ENCODE measurements at regions not wholly inside any gene's neighbourhood (a gene's known extent, or its start where the extent isn't known, plus 50 kb on each side); places are given as distances from the start of the nearest gene placed in this dataset.

DNA sequence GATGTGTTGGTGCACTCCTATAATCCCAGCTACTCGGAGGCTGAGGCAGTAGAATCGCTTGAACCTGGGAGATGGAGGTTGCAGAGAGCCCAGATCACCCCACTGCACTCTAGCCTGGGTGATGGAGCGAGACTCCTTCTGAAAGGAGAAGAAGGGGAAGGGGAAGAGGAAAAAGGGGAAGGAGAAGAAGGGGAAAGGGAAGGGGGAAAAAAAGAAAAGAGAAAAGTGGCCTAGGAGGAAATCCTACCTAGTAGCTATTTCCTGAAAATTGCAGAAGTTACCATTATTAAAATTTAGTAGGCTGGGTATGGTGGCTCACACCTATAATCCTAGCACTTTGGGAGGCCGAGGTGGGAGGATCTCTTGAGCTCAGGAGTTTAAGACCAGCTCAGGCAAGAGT, 67.4 kb downstream of the ARRDC3 start:
- Histone ChIP-seq H4K8ac (ENCODE audit: extremely low read depth, insufficient read depth, low read length) (no peak overlapping the region), H3K27ac (ENCODE audit: low read depth, low read length) (no peak overlapping the region), H3K4me2 (ENCODE audit: insufficient read depth in 1 of 2, low read depth in 2 of 2, low read length in 2 of 2) (no peak overlapping the region), H4K5ac (ENCODE audit: insufficient read length, low read depth, low read length) (no peak overlapping the region), H3K18ac (ENCODE audit: extremely low read depth, low read length) (no peak overlapping the region), H2AFZ (ENCODE audit: low read length) (no peak overlapping the region), H3K79me2 (ENCODE audit: control insufficient read depth in 1 of 2, insufficient read depth in 2 of 2, low read length in 2 of 2) (no peaks in the 10 kb centered on the region), H2BK20ac (ENCODE audit: low read length) (no peak overlapping the region), H3K4me1 (replicated peaks in 1 of 4; ENCODE audit: control insufficient read depth in 3 of 4, insufficient read depth in 4 of 4, low read length in 3 of 4) (peaks cover 0 to 8% (median 0%) of the 10 kb centered on the region in 4 experiments; a peak in 1 of 7 replicates), H4K91ac (replicated peaks; ENCODE audit: insufficient read length, low read length) (no peak overlapping the region), H3K27me3 (replicated peaks in 1 of 4; ENCODE audit: control insufficient read depth in 3 of 4, extremely low read depth in 1 of 4, insufficient read depth in 3 of 4, low read length in 3 of 4) (no peaks in the 10 kb centered on the region), H3K9ac (replicated peaks in 1 of 4; ENCODE audit: extremely low read depth in 1 of 4, low read depth in 3 of 4, low read length in 3 of 4) (no peak overlapping the region), H3K23ac (ENCODE audit: insufficient read length) (no peak overlapping the region), H2BK120ac (replicated peaks; ENCODE audit: low read depth, low read length) (no peak overlapping the region), H3K9me3 (ENCODE audit: insufficient read depth in 2 of 2, low read depth in 1 of 2, low read length in 1 of 2) (no peaks in the 10 kb centered on the region), H3K14ac (ENCODE audit: insufficient read length) (no peak overlapping the region), H2AK5ac (ENCODE audit: low read depth, low read length) (no peak overlapping the region), H3K36me3 (ENCODE audit: control insufficient read depth in 2 of 4, insufficient read depth in 4 of 4, low read length in 3 of 4) (no peaks in the 10 kb centered on the region), H3K4me3 (ENCODE audit: extremely low read depth in 1 of 4, insufficient read depth in 2 of 4, low read depth in 3 of 4, low read length in 4 of 4) (no peak overlapping the region), H3K4ac (replicated peaks; ENCODE audit: insufficient read length, low read depth, low read length) (no peak overlapping the region), H3K79me1 (ENCODE audit: low read depth, low read length) (no peaks in the 10 kb centered on the region), H2BK15ac (ENCODE audit: low read length) (no peak overlapping the region), H4K20me1 (replicated peaks in 1 of 2; ENCODE audit: control insufficient read depth in 1 of 2, insufficient read depth in 2 of 2, low read length in 2 of 2) (no peaks in the 10 kb centered on the region), H2BK5ac (ENCODE audit: low read depth, low read length) (no peak overlapping the region), H2BK12ac (ENCODE audit: low read depth, low read length) (no peak overlapping the region), H3K56ac (replicated peaks; ENCODE audit: insufficient read length, low read depth, low read length) (no peak overlapping the region), H3K23me2 (ENCODE audit: low read depth, low read length) (peaks cover 2% of the 10 kb centered on the region; the same call in 1 of the 2 replicates)
- CTCF ChIA-PET (ENCODE audit: partially characterized antibody), result interaction anchor here (0.7 to 9.4 kb wide), 5 partner anchors 13 to 450 kb away, joined by 3 to 59 read pairs (median 3); no protein-coding TSS in a partner anchor
- DNase-seq (ENCODE audit: low read depth in 1 of 2, low spot score in 2 of 2) (no peak), FAIRE-seq (no peak)
- POLR2A ChIA-PET (ENCODE audit: partially characterized antibody), result interaction anchor here (0.6 to 1.0 kb wide), 4 partner anchors 19 to 108 kb away, joined by 3 read pairs; no protein-coding TSS in a partner anchor
- 94% methylated on average over 4 of the region's 4 CpGs; no CpG with 5 or more reads in 1 of the 2 experiments for WGBS, 2 experiments (ENCODE audit: extremely low coverage in 1 of 2, insufficient coverage in 1 of 2, insufficient read length in 1 of 2, insufficient replicate concordance in 2 of 2, low coverage in 1 of 2, low lambda C conversion rate in 2 of 2, missing lambda C conversion rate in 1 of 2)
- TF ChIP-seq TBP (IDR thresholded peaks at IDR 0.05; ENCODE audit: low read depth, low read length) (no peak), SUZ12 (IDR thresholded peaks at IDR 0.05; ENCODE audit: low read length) (no peak), FOSL1 (IDR thresholded peaks at IDR 0.05; ENCODE audit: insufficient read depth, low read depth, low read length) (no peak), CBX8 (IDR thresholded peaks at IDR 0.05; ENCODE audit: borderline replicate concordance, low read depth, low read length) (no peak), CBX5 (IDR thresholded peaks at IDR 0.05; ENCODE audit: low read depth, low read length) (no peak), YY1 (IDR thresholded peaks at IDR 0.05; ENCODE audit: low read depth, low read length) (no peak), TEAD4 (IDR thresholded peaks at IDR 0.05; ENCODE audit: low read depth, low read length) (no peak), BRCA1 (IDR thresholded peaks at IDR 0.05; ENCODE audit: low read depth, low read length) (no peak), GABPA (IDR thresholded peaks at IDR 0.05; ENCODE audit: borderline replicate concordance, insufficient read depth, low read length) (no peak), KDM5A (IDR thresholded peaks at IDR 0.05; ENCODE audit: low read length) (no peak), BCL11A (IDR thresholded peaks at IDR 0.05; ENCODE audit: low read depth in 2 of 2, low read length in 2 of 2) (no peak)
- TF ChIP-seq, protein P1, sequence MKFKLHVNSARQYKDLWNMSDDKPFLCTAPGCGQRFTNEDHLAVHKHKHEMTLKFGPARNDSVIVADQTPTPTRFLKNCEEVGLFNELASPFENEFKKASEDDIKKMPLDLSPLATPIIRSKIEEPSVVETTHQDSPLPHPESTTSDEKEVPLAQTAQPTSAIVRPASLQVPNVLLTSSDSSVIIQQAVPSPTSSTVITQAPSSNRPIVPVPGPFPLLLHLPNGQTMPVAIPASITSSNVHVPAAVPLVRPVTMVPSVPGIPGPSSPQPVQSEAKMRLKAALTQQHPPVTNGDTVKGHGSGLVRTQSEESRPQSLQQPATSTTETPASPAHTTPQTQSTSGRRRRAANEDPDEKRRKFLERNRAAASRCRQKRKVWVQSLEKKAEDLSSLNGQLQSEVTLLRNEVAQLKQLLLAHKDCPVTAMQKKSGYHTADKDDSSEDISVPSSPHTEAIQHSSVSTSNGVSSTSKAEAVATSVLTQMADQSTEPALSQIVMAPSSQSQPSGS (IDR thresholded peaks at IDR 0.05; ENCODE audit: low read length), result no peak
- TF ChIP-seq, protein P2, sequence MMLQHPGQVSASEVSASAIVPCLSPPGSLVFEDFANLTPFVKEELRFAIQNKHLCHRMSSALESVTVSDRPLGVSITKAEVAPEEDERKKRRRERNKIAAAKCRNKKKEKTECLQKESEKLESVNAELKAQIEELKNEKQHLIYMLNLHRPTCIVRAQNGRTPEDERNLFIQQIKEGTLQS (IDR thresholded peaks at IDR 0.05; ENCODE audit: insufficient read depth, low read depth, low read length), result no peak

All from H1 (cell line).